ENCODE measurements at regions not wholly inside any gene's neighbourhood (a gene's known extent, or its start where the extent isn't known, plus 50 kb on each side); places are given as distances from the start of the nearest gene placed in this dataset.

DNA sequence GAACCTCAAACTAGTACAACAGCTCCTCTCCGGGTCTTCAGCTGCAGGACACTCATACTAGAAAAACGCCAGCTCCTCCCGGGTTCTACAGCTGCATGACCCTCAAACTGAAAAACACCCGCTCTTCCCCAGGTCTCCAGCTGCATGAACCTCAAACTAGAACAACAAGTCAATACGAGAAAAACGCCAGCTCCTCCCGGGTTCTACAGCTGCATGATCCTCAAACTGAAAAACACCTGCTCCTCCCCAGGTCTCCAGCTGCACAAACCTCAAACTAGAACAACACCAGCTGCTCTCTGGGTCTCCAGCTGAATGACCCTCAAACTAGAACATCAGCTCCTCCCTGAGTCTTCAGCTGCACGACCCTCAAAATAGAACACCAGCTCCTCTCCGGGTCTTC, 315.0 kb upstream of the TFPI start:
- TF ChIP-seq, protein P1, sequence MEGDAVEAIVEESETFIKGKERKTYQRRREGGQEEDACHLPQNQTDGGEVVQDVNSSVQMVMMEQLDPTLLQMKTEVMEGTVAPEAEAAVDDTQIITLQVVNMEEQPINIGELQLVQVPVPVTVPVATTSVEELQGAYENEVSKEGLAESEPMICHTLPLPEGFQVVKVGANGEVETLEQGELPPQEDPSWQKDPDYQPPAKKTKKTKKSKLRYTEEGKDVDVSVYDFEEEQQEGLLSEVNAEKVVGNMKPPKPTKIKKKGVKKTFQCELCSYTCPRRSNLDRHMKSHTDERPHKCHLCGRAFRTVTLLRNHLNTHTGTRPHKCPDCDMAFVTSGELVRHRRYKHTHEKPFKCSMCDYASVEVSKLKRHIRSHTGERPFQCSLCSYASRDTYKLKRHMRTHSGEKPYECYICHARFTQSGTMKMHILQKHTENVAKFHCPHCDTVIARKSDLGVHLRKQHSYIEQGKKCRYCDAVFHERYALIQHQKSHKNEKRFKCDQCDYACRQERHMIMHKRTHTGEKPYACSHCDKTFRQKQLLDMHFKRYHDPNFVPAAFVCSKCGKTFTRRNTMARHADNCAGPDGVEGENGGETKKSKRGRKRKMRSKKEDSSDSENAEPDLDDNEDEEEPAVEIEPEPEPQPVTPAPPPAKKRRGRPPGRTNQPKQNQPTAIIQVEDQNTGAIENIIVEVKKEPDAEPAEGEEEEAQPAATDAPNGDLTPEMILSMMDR (conservative IDR thresholded peaks at IDR 0.05) = no peak
- TF ChIP-seq ZFX (IDR thresholded peaks at IDR 0.05) = no peak
- no peak overlapping the region for H3K27ac ChIP-seq

DNA sequence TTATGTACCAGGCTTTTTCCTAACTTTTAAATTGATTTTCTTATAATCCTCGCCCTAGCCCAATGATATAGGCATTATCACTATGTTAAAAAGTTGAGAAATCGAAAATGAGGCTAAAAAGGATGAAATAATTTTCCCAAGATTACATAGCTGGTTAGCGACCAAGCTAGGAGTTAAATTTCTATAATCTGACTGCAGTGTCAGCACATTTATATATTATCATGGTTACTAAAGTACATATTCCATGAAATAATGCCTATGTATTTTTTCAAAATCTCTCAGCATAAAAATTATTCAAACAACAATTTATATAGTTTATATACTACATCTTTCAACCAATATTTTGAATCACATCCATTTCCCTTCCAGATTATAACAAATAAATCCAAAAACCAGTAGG, 317.3 kb upstream of the TFPI start:
- TF ChIP-seq, protein P1 (conservative IDR thresholded peaks at IDR 0.05) = no peak
- no peak for TF ChIP-seq ZFX (IDR thresholded peaks at IDR 0.05)
- H3K27ac ChIP-seq = no peak overlapping the region

DNA sequence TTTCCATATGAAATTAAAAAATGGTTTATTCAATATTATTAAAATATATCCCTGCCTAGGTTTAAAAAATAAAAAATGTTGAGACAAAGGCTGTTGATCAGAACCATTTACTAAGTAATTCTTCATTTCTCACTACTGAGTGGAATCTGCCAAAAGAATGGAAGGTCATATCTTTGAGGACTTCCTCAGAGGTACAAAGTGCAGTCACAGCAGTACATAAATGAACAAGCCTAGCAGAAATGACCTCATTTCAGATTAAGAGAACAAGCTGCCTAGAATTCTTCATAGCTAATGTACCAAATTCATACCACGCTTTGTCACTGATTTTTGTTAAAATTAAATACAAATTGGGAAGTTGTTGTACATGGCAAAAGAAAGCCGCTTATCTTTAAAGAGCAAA, 318.9 kb upstream of the TFPI start:
- TF ChIP-seq, protein P1 (conservative IDR thresholded peaks at IDR 0.05) = no peak
- no peak for TF ChIP-seq ZFX (IDR thresholded peaks at IDR 0.05)

DNA sequence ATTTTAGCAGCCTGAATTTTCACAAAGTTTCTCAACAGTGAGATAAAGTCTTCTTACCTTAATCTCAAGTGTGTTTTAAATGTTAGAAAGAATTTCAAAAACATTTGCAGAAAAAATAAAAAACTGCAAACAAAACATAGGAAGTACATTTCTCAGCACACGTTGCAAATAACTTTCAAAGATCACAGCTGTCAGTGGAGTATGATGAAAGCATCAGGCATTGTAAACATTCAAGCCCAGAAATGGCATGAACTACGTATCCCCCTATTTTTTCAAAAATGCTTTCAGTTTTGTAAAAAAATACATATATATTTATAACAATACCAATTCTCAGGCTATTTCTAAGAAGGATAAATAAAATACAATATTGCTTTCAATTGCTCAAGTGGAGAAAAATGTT, 320.6 kb upstream of the TFPI start:
- H3K27ac ChIP-seq = no peak overlapping the region
- TF ChIP-seq ZFX (IDR thresholded peaks at IDR 0.05) = no peak
- TF ChIP-seq, protein P1 (conservative IDR thresholded peaks at IDR 0.05) = no peak

More for the DNA sequence above, 318.9 kb upstream of the TFPI start:
- no peak overlapping the region for H3K27ac ChIP-seq

DNA sequence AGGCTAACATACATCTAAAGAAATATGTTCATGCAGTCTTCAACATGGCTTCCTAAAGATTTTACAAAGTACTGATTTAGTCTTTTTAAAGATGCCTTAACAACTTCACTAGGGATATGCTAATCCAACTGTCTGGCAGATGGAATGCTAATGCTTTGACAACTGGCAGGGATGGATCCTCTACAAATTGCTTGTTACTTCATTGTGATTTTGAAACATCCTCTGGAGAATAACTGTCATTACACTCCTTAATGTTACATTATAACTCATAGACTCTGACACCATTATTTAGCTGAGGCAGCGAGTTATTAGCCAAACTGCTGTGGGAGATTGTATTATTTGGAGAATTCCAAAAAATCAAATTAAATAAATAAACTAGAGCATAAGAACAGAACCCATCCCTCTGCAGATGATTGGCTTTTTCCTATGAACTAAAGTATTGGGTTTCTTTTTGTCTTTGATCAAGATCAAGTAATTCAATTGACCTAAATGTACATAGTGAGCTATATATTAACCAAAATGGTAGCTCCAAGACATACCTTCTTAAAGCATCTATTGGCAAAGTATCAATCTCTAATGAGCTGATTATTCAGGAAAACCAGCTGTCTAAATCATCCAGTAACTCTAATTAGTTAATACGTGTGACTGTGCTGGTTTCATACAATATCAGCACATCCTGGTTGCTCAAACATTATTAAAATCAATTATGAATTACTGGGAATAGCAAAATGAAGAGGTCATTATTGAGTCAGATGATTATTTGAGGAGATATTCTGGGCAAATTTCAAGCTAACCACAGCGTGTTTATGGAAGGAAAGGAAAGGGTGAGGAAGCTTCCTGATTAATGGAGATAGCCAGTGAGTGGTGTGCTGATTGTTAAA, 321.3 kb upstream of the TFPI start:
- TF ChIP-seq ZFX (IDR thresholded peaks at IDR 0.05) = no peak
- TF ChIP-seq, protein P1 (conservative IDR thresholded peaks at IDR 0.05) = no peak
- H3K27ac ChIP-seq = no peak overlapping the region

DNA sequence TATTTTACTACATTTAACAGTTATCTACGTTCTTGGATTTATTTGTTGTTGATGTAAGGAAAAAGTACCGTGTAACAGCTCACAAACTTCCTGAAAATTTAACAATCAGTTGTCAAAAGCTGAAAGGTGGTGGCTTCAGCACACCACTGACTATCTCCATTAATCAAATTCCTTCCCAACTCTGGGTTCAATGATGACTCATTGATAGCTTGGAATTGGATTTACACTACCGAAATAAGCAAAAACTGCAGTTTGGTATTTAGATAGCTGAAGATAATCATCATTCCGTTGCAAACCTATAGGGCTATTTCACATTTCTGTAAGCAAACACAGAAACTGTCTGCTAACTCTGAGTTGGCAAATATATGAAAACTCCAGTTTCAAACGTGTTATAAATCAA, 322.3 kb upstream of the TFPI start:
- TF ChIP-seq ZFX (IDR thresholded peaks at IDR 0.05) = no peak
- H3K27ac ChIP-seq = no peak overlapping the region

DNA sequence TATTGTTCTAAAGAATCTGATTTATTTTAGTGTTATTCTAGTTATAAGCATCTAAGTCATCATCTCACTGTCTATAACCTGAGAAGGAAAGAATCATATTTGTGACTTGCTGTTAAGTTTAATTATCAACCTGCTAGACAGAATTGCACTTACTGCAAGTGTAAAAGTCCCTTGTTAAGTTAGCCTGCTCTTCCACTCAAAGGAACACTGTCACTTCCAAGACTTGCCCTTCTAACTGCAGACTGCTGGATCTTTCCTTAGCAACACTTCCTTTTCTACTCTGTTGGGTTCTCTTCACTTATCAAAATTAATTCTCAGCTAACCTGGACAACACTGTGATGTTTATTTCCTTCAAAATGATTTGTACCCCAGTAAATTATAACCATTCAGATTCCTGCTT, 323.2 kb upstream of the TFPI start:
- TF ChIP-seq ZFX (IDR thresholded peaks at IDR 0.05) = no peak
- TF ChIP-seq, protein P1 (conservative IDR thresholded peaks at IDR 0.05) = no peak

DNA sequence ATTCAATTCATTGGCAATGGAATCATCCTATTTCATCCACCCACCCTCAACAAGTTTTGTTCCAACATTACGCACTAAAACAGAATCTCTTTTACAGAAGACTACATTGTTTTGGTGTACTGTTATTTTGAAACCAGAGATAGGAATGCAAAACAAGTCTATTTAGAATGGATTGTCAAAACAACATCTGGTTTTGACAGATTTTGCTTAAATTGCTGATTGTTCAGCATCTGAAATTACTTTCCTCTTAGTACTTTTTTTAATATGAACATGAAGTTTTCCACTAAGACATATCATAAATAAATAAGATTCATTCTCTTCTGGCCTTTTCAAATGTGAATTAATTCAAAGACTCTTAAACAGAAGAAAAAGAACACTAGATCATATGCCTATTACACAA, 323.9 kb upstream of the TFPI start:
- no peak for TF ChIP-seq ZFX (IDR thresholded peaks at IDR 0.05)
- TF ChIP-seq, protein P1 (conservative IDR thresholded peaks at IDR 0.05) = no peak
- H3K27ac ChIP-seq = no peak overlapping the region

More for the DNA sequence above, 323.2 kb upstream of the TFPI start:
- H3K27ac ChIP-seq = no peak overlapping the region
